ENCODE measurements at regions not wholly inside any gene's neighbourhood (a gene's known extent, or its start where the extent isn't known, plus 50 kb on each side); places are given as distances from the start of the nearest gene placed in this dataset.

DNA sequence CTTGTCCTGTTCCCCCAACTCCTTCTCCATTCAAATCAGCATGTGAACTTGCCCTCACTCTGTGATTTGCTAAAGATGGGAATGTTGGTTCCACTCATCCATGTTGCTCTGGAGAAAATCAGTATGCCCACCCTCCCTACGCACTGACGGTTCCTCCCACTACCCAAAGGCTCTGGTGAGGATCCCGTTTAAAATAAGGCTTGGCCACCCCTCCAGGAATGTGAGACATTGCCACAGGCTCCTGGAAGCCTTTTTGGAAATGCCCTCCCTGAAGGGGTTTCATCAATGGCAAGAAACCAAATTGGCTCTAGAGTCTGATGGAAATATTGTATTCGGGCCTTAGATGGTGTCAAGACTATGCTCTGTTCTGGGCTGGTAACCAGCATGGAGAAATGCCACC, 187.3 kb downstream of the USP12 start:
- intact Hi-C loops (cut with micrococcal nuclease) = loop anchor here (2.0 kb wide), 2 partner anchors 186 to 220 kb away; partner anchors contain the start of gene USP12
- no peak overlapping the region for H3K4me3 Mint-ChIP-seq
- H3K36me3 Mint-ChIP-seq (ENCODE audit: low read depth) = no peaks in the 10 kb centered on the region
- DNase-seq (ENCODE audit: low spot score) = no peak
- no peaks in the 10 kb centered on the region for H3K9me3 Mint-ChIP-seq
- H3K27ac Mint-ChIP-seq = no peak overlapping the region
- H3K27me3 Mint-ChIP-seq (ENCODE audit: insufficient read depth) = peaks cover 4% of the 10 kb centered on the region
- H3K4me1 Mint-ChIP-seq (ENCODE audit: low read depth) = peaks cover 19% of the 10 kb centered on the region

GRCh38 chr13:26983543-26984320, 187.9 kb downstream of the USP12 start:
- DNase-seq (ENCODE audit: low spot score) = no peak
- intact Hi-C loops (cut with micrococcal nuclease) = loop anchor here (2.0 kb wide), 2 partner anchors 187 to 221 kb away; partner anchors contain the start of gene USP12
- H3K4me1 Mint-ChIP-seq (ENCODE audit: low read depth) = peaks cover 19% of the 10 kb centered on the region
- H3K4me3 Mint-ChIP-seq = no peak overlapping the region
- peaks cover 2% of the 10 kb centered on the region for H3K27me3 Mint-ChIP-seq (ENCODE audit: insufficient read depth)
- no peaks in the 10 kb centered on the region for H3K36me3 Mint-ChIP-seq (ENCODE audit: low read depth)
- H3K9me3 Mint-ChIP-seq = no peaks in the 10 kb centered on the region
- no peak overlapping the region for H3K27ac Mint-ChIP-seq

DNA sequence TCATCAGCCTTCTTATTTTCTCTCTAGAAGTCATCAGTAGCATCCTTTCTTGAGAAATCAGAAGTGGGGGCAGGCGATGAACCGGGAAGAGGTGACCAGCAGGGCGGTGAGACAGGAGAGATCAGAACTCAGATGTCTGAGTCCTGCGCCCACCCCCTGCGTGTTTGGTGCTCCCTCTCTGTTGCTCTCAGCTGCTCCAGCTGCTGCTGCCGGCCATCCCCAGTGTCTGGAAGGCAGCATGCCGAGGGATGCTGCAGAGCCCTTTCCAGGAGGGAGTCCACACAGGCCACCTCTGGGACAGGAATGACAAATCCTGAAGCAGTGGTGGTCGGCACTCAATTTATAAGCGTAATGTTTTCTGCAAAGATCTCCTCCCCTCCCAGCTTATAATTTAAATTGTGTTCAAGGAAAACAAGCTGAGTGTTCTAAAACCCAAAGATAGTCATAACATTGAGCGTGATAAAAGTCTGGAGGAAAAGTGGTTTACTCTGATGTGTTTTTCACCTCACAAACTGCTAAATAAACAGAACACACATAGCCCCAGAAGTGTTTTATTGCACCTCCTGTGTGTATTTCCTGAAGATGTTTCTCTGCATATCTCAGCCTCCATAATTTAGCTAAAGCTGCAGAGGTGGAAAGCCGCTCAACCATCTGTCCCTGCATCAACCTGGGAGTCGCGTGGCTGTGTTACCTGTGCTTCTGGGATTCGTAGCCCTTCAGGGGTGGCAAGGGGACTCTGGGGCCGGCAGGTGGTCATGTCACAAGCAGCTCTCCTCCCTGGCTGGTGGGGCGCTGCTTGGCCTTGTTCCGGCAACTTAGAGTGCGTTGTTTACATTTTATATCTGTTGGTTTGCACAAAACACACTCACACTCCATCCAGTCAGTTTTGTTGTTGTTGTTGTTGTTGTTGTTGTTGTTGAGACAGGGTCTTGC, 191.2 kb downstream of the USP12 start:
- peaks cover 2% of the 10 kb centered on the region for H3K27me3 Mint-ChIP-seq (ENCODE audit: insufficient read depth)
- H3K4me1 Mint-ChIP-seq (ENCODE audit: low read depth) = peaks cover 17% of the 10 kb centered on the region
- DNase-seq (ENCODE audit: low spot score) = no peak
- no peaks in the 10 kb centered on the region for H3K36me3 Mint-ChIP-seq (ENCODE audit: low read depth)
- intact Hi-C loops (cut with micrococcal nuclease) = no loop called here
- no peaks in the 10 kb centered on the region for H3K9me3 Mint-ChIP-seq
- no peak overlapping the region for H3K27ac Mint-ChIP-seq
- no peak overlapping the region for H3K4me3 Mint-ChIP-seq

DNA sequence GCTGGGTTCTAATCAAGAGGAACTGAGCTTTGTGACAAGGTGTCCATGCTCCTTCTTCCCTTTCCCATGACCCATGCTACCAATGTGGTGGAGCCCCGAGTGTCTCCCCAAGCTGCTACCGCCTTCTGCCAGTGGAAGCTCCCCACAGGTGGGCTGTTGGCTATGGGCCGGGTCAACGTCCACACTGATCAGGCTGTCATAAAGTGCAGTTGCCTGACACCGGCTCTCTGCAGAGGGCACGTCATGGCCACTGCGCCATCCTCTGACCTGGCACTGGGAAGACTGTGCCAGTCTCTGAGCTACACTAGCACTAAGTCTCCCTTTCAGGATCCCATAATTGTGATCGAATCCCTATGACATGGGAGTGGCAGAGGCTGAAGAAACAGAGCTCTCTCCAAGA, 192.3 kb downstream of the USP12 start:
- Mint-ChIP-seq H3K36me3 (ENCODE audit: low read depth) (no peaks in the 10 kb centered on the region), H3K27ac (no peak overlapping the region), H3K4me1 (ENCODE audit: low read depth) (peaks cover 12% of the 10 kb centered on the region), H3K9me3 (no peaks in the 10 kb centered on the region), H3K27me3 (ENCODE audit: insufficient read depth) (no peaks in the 10 kb centered on the region), H3K4me3 (no peak overlapping the region)
- DNase-seq (ENCODE audit: low spot score) = no peak
- intact Hi-C loops (cut with micrococcal nuclease) = no loop called here

GRCh38 chr13:26978081-26978860, 193.3 kb downstream of the USP12 start:
- Mint-ChIP-seq H3K27me3 (ENCODE audit: insufficient read depth) (no peaks in the 10 kb centered on the region), H3K4me1 (ENCODE audit: low read depth) (peaks cover 5% of the 10 kb centered on the region)
- intact Hi-C loops (cut with micrococcal nuclease) = no loop called here

GRCh38 chr13:26977541-26977940, 194.1 kb downstream of the USP12 start:
- H3K36me3 Mint-ChIP-seq (ENCODE audit: low read depth) = no peaks in the 10 kb centered on the region
- H3K4me1 Mint-ChIP-seq (ENCODE audit: low read depth) = peaks cover 3% of the 10 kb centered on the region
- intact Hi-C loops (cut with micrococcal nuclease) = no loop called here
- no peak overlapping the region for H3K27ac Mint-ChIP-seq
- no peaks in the 10 kb centered on the region for H3K9me3 Mint-ChIP-seq
- H3K27me3 Mint-ChIP-seq (ENCODE audit: insufficient read depth) = no peaks in the 10 kb centered on the region
- no peak overlapping the region for H3K4me3 Mint-ChIP-seq
- no peak for DNase-seq (ENCODE audit: low spot score)

More at GRCh38 chr13:26978081-26978860, 193.3 kb downstream of the USP12 start:
- Mint-ChIP-seq H3K36me3 (ENCODE audit: low read depth) (no peaks in the 10 kb centered on the region), H3K9me3 (no peaks in the 10 kb centered on the region), H3K27ac (no peak overlapping the region), H3K4me3 (no peak overlapping the region)
- DNase-seq (ENCODE audit: low spot score) = no peak

- Mint-ChIP-seq H3K27ac (no peak overlapping the region), H3K4me3 (no peak overlapping the region), H3K27me3 (ENCODE audit: insufficient read depth) (no peaks in the 10 kb centered on the region), H3K36me3 (ENCODE audit: low read depth) (no peaks in the 10 kb centered on the region), H3K4me1 (ENCODE audit: low read depth) (peaks cover 9% of the 10 kb centered on the region), H3K9me3 (no peaks in the 10 kb centered on the region)
- intact Hi-C loops (cut with micrococcal nuclease) = no loop called here
- no peak for DNase-seq (ENCODE audit: low spot score)
Measured at GRCh38 chr13:26976313-26976712, 195.3 kb downstream of the USP12 start.

- H3K9me3 Mint-ChIP-seq = no peaks in the 10 kb centered on the region
- no peaks in the 10 kb centered on the region for H3K36me3 Mint-ChIP-seq (ENCODE audit: low read depth)
- no peaks in the 10 kb centered on the region for H3K27me3 Mint-ChIP-seq (ENCODE audit: insufficient read depth)
- peaks cover 9% of the 10 kb centered on the region for H3K4me1 Mint-ChIP-seq (ENCODE audit: low read depth)
- H3K4me3 Mint-ChIP-seq = no peak overlapping the region
- no peak for DNase-seq (ENCODE audit: low spot score)
- H3K27ac Mint-ChIP-seq = no peak overlapping the region
- intact Hi-C loops (cut with micrococcal nuclease) = no loop called here
Measured at GRCh38 chr13:26973946-26974345, 197.7 kb downstream of the USP12 start.

DNA sequence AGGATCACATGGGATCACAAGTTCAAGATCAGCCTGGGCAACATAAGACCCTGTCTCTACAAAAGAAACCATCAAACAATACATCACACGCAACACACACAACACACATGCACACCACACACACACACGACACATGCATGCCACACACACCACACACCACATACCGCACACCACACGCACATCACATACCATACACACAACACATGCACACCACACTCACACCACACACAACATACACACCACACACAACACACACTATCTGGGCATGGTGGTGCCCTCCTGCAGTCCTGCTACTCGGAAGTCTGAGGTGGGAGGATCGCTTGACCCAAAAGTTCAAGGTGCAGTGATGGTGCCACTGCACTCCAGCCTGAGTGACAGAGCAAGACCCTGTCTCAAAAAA, 198.3 kb downstream of the USP12 start:
- H3K27me3 Mint-ChIP-seq (ENCODE audit: insufficient read depth) = no peaks in the 10 kb centered on the region
- no peak for DNase-seq (ENCODE audit: low spot score)
- H3K27ac Mint-ChIP-seq = no peak overlapping the region
- H3K9me3 Mint-ChIP-seq = no peaks in the 10 kb centered on the region
- H3K4me3 Mint-ChIP-seq = no peak overlapping the region
- intact Hi-C loops (cut with micrococcal nuclease) = no loop called here
- peaks cover 9% of the 10 kb centered on the region for H3K4me1 Mint-ChIP-seq (ENCODE audit: low read depth)
- H3K36me3 Mint-ChIP-seq (ENCODE audit: low read depth) = no peaks in the 10 kb centered on the region

- H3K36me3 Mint-ChIP-seq (ENCODE audit: low read depth) = no peaks in the 10 kb centered on the region
- peaks cover 9% of the 10 kb centered on the region for H3K4me1 Mint-ChIP-seq (ENCODE audit: low read depth)
- no peak overlapping the region for H3K4me3 Mint-ChIP-seq
- intact Hi-C loops (cut with micrococcal nuclease) = no loop called here
- no peaks in the 10 kb centered on the region for H3K27me3 Mint-ChIP-seq (ENCODE audit: insufficient read depth)
- peak overlapping the region; percentile 68 for H3K27ac Mint-ChIP-seq
- H3K9me3 Mint-ChIP-seq = no peaks in the 10 kb centered on the region
- peak; percentile 7 for DNase-seq (ENCODE audit: low spot score)
Measured at GRCh38 chr13:26971990-26972887, 199.4 kb downstream of the USP12 start.

DNA sequence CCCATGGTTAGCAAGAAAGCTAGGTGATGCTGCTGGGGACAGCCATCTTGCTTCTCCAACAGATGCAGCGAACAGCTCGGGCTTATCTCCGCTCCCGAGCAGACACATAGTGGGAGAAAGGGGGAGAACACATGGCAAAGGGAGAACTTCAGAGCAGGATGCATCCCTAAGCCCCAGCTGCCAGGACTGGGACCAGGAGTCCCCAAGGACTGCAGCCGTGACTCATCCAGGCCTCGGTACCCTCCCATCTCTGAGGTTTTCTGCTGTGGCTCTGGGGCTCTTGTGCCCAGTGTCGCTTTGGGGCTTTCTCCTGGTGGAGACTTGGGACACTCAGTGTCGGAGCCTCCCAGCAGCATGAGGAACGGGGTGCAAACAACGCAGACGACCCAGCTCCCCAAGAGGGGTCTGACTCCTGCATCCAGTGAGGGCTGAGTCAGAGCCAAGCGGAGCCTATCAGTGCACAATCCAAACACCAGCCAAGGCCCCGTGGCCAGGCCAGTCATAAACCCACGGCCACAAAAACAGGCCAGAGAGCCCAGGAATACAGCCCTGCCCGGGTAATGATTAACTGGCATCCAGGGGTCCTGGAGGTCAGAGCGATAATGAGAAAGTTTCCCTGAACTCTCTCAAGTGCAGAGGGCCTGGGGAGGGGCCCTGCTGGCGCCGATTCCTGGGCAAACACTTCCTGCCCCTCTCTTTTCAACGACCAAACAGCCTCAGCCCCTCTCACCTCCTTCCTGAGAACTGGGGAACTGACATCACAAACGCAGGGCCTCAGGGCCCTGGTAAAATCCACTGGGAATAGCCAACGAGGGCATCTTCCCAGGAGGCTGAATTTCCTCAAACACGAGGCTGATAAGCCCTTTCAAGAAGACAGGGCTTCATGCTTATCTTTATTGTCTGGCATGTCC, 202.9 kb downstream of the USP12 start:
- intact Hi-C loops (cut with micrococcal nuclease) = no loop called here
- peaks cover 4% of the 10 kb centered on the region for H3K27me3 Mint-ChIP-seq (ENCODE audit: insufficient read depth)
- no peaks in the 10 kb centered on the region for H3K36me3 Mint-ChIP-seq (ENCODE audit: low read depth)
- no peaks in the 10 kb centered on the region for H3K9me3 Mint-ChIP-seq
- H3K4me3 Mint-ChIP-seq = no peak overlapping the region
- DNase-seq (ENCODE audit: low spot score) = no peak
- H3K27ac Mint-ChIP-seq = no peak overlapping the region
- H3K4me1 Mint-ChIP-seq (ENCODE audit: low read depth) = peaks cover 9% of the 10 kb centered on the region
